Panc1 (cell line): ENCODE measurements at regions not wholly inside any gene's neighbourhood (a gene's known extent, or its start where the extent isn't known, plus 50 kb on each side); places are given as distances from the start of the nearest gene placed in this dataset.

Experiments used
- ATAC-seq: fragments of 200-7000 bp; cut with Tn5 transposase; 2 replicates; pipeline ENCODE4 v1.9.1; 2020; ENCODE audit warnings: mild to moderate bottlenecking, moderate library complexity
- BruUV-seq: library from RNA; stranded (reverse); fragments of 400-500 nt; replicated peaks from 2 replicates; lab custom pipeline; 2021; lab: Mats Ljungman, UMichigan
- CTCF ChIA-PET: fragments of 300-600 bp; sonication (Branson Sonifier 250); formaldehyde crosslinking; loops from one replicate; lab custom pipeline; 2022; ENCODE audit warnings: antibody characterized with exemption; lab: Charles Lee
- POLR2A ChIA-PET: fragments of 300-600 bp; sonication (Branson Sonifier 250); formaldehyde crosslinking; loops from one replicate; lab custom pipeline; 2022; ENCODE audit warnings: antibody characterized with exemption; lab: Charles Lee
- DNase-seq: peaks from one replicate; pipeline ENCODE4 v3.0.0-alpha.2; 2010; ENCODE audit warnings: low read depth, low spot score
- H3K27ac ChIP-seq: 2 replicates; pipeline ENCODE4 v1.5.1; 2011; ENCODE audit warnings: mild to moderate bottlenecking, low read length, inconsistent platforms
- H3K27me3 ChIP-seq: fragments of 200-500 bp; sonication (Bioruptor generic); 2 replicates; pipeline ENCODE4 v1.6.0; 2014; ENCODE audit warnings: low read length, inconsistent platforms; ENCODE audit not compliant: control insufficient read depth, insufficient read depth
- H3K36me3 ChIP-seq: fragments of 200-500 bp; sonication (Bioruptor generic); 2 replicates; pipeline ENCODE4 v1.5.1; 2014; ENCODE audit warnings: inconsistent platforms, mild to moderate bottlenecking, low read length, moderate library complexity; ENCODE audit not compliant: control insufficient read depth, insufficient read depth
- H3K4me1 ChIP-seq: 2 replicates; pipeline ENCODE4 v1.5.1; 2011; ENCODE audit warnings: inconsistent platforms, mild to moderate bottlenecking, low read length, moderate library complexity; ENCODE audit not compliant: control insufficient read depth, insufficient read depth
- H3K4me3 ChIP-seq, 2 experiments: 2 replicates each; pipeline ENCODE4 v1.5.1; 2011 to 2012; ENCODE audit warnings: low read depth in 2 of 2, low read length in 2 of 2, mild to moderate bottlenecking in 2 of 2, inconsistent platforms in 1 of 2, moderate library complexity in 1 of 2
- H3K9me3 ChIP-seq: fragments of 200-500 bp; sonication (Bioruptor generic); 2 replicates; pipeline ENCODE4 v1.5.1; 2014; ENCODE audit warnings: low read depth, mild to moderate bottlenecking, inconsistent platforms, low read length, moderate library complexity; ENCODE audit not compliant: control insufficient read depth, insufficient read depth
- CTCF ChIP-seq: fragments of 450-650 bp; IDR thresholded peaks from 2 replicates; pipeline ENCODE4 v1.5.1; 2017; ENCODE audit warnings: mild to moderate bottlenecking
- POLR2AphosphoS5 ChIP-seq: IDR thresholded peaks from 2 replicates; pipeline ENCODE4 v1.6.1; 2012; ENCODE audit warnings: mild to moderate bottlenecking, low read depth, low read length, moderate library complexity
- REST ChIP-seq, 2 experiments: IDR thresholded peaks; 2 replicates each; pipeline ENCODE4 v1.6.1; 2011 to 2012; ENCODE audit warnings: low read depth in 2 of 2, control low read depth in 1 of 2, low read length in 1 of 2, mild to moderate bottlenecking in 1 of 2, moderate library complexity in 1 of 2; ENCODE audit not compliant: insufficient read depth in 1 of 2
- SIN3A ChIP-seq: IDR thresholded peaks from 2 replicates; pipeline ENCODE4 v1.6.1; 2012; ENCODE audit warnings: low read depth, mild to moderate bottlenecking, low read length, moderate library complexity, borderline replicate concordance; ENCODE audit not compliant: insufficient read depth
- TCF7L2 ChIP-seq: IDR thresholded peaks from 2 replicates; pipeline ENCODE4 v1.6.1; 2011; ENCODE audit warnings: mild to moderate bottlenecking, low read depth, low read length, inconsistent platforms
- in situ Hi-C: cut with HindIII; loops from 2 replicates; pipeline ENCODE4 v1.10.0; 2016; ENCODE audit warnings: low sequenced_read_pairs, low pct_unique_long_range_greater_than_20kb
- intact Hi-C: fragments of 100-400 bp; cut with micrococcal nuclease; formaldehyde crosslinking; loops from one replicate; pipeline ENCODE4 v1.10.0; 2022; ENCODE audit not compliant: unreplicated experiment

DNA sequence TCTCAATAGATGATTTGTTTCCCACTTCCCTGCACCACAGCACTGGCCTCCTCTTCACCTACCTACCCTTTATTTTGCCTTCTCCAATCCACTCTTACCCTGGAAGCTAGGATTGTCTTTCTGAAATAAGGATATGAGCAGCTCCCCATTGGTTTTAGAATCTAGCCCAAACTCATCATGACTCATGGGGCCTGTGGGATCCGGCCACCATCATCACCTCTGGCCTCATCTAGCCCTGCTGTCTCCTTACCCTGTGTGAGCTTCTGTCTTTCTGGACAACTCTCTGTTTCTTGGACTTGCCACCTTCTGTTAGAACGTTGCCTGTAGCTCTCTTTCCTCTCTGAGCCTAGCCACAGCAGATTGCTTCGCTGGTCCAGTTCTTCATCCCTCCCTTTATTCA, 277.1 kb downstream of the PAX1 start:
- no peak overlapping the region for H3K4me3 ChIP-seq
- H3K4me1 ChIP-seq, result no peaks in the 10 kb centered on the region
- POLR2A ChIA-PET, result no interaction called here
- H3K9me3 ChIP-seq, result no peaks in the 10 kb centered on the region
- in situ Hi-C loops, result no loop called here
- CTCF ChIA-PET, result no interaction called here
- DNase-seq (no peak), ATAC-seq (no peak)
- no TSS peak for BruUV-seq
- no peak for TF ChIP-seq TCF7L2
- no peak for TF ChIP-seq REST (IDR thresholded peaks at IDR 0.05; ENCODE audit: insufficient read depth in 1 of 2, low read depth in 2 of 2, low read length in 1 of 2)
- no peak for TF ChIP-seq SIN3A
- TF ChIP-seq CTCF, result no peak
- TF ChIP-seq POLR2AphosphoS5, result no peak
- no peak overlapping the region for H3K27ac ChIP-seq
- H3K36me3 ChIP-seq, result no peaks in the 10 kb centered on the region
- intact Hi-C loops, result no loop called here
- H3K27me3 ChIP-seq, result no peaks in the 10 kb centered on the region

DNA sequence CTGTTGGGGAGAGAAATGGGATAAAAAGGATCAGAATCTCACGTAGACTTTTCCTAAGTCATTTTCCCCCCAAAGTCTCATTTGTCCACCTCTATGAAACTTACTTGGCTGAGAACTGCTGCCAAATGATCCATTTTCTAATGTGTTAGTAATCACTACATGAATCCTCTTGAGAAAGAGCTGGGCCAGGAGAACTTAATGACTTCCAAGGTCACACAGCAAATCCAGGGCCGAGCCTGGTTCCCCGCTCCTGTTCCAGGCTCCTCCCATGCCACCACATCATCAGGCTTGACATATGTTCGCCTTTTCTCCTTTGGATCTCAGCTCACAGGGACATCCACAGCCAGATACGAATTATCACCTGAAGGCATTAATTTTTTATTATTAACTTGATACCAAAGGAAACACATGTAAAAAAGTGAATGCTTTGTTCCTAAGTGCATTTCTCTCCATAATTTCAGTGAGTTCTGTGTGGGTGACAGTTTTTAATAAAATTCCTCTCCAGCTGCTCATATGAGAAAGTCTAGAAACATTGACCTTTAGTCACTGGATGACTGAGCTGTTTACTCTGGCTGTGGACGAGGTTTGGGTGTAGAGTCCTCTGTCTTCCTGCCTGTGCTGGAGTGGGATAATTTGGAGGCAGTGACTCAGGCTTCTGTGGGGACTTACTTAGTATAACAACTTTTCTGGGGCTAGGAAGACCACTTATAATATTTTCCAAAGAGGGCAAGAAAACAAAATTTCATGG, 276.3 kb downstream of the PAX1 start:
- ATAC-seq (no peak), DNase-seq (no peak)
- no peaks in the 10 kb centered on the region for H3K36me3 ChIP-seq
- no peak overlapping the region for H3K4me3 ChIP-seq
- TF ChIP-seq CTCF (no peak), TCF7L2 (no peak), REST (IDR thresholded peaks at IDR 0.05; ENCODE audit: insufficient read depth in 1 of 2, low read depth in 2 of 2, low read length in 1 of 2) (no peak), POLR2AphosphoS5 (no peak), SIN3A (no peak)
- in situ Hi-C loops, result no loop called here
- ChIA-PET POLR2A (no interaction called here), CTCF (no interaction called here)
- no peaks in the 10 kb centered on the region for H3K4me1 ChIP-seq
- H3K27ac ChIP-seq, result no peak overlapping the region
- BruUV-seq, result no TSS peak
- no peaks in the 10 kb centered on the region for H3K9me3 ChIP-seq
- intact Hi-C loops, result no loop called here
- no peaks in the 10 kb centered on the region for H3K27me3 ChIP-seq
